ENCODE measurements at regions not wholly inside any gene's neighbourhood (a gene's known extent, or its start where the extent isn't known, plus 50 kb on each side); places are given as distances from the start of the nearest gene placed in this dataset.

DNA sequence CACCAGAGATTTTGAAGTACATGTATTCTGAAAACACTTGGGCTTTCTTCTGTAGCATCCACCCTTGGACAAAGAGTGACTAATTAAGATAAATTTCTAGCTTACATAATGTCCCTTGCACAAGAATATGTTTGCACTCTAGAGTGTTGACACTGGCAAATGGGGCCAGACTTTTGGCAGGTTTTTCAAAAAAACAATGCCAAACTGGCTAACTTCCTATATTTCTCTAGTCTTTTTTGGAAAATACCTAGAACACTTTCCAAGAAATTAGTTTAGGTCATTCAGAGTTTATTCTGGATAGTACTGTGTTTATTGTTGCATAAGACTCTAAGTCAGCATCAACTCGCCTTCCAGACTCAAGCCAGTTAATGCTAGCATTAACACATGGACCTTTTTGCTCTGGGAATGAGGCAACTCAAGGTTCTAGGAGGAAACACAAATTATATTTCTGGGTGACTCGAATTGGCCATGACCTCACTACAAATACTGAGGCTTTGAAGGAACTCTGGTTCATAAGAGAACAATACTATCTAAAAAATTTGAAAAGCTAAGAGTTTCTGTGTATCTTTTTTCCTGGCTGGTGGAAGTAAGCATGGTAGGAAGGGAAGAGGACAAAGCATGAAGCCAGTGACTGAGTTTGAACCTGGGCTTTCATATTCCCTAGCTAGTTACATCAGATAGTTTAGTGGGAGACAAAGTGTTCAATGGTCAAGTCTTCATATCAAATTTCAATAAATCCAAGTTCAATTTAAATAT lies 101.6 kb downstream of the NREP start:
- H3K36me3 ChIP-seq (replicated peaks; ENCODE audit: insufficient read depth, low read depth) = no peaks in the 10 kb centered on the region
- no peak overlapping the region for H3K4me2 ChIP-seq
- no peaks in the 10 kb centered on the region for H3K79me2 ChIP-seq
- H3K4me1 ChIP-seq (ENCODE audit: insufficient read depth) = no peaks in the 10 kb centered on the region
- 46% methylated on average over 2 of the region's 2 CpGs for WGBS (ENCODE audit: low lambda C conversion rate, missing lambda C conversion rate)
- H3K9me3 ChIP-seq (ENCODE audit: low read depth) = no peaks in the 10 kb centered on the region
- peak; percentile 13 for DNase-seq (ENCODE audit: low spot score)
- no peak overlapping the region for H3K27ac ChIP-seq
- no peaks in the 10 kb centered on the region for H3K27me3 ChIP-seq
- H3K4me3 ChIP-seq = no peak overlapping the region
- no peak overlapping the region for H2AFZ ChIP-seq
- no peaks in the 10 kb centered on the region for H3K9me2 ChIP-seq (replicated peaks; ENCODE audit: insufficient read depth)
- H4K20me1 ChIP-seq (ENCODE audit: insufficient read depth, poor library complexity, severe bottlenecking) = no peaks in the 10 kb centered on the region
- TF ChIP-seq EZH2phosphoT487 (IDR thresholded peaks at IDR 0.05; ENCODE audit: low read depth, severe bottlenecking, unreplicated experiment) (no peak), EZH2 (IDR thresholded peaks at IDR 0.05; ENCODE audit: borderline replicate concordance) (no peak)
- TF ChIP-seq, protein P1, sequence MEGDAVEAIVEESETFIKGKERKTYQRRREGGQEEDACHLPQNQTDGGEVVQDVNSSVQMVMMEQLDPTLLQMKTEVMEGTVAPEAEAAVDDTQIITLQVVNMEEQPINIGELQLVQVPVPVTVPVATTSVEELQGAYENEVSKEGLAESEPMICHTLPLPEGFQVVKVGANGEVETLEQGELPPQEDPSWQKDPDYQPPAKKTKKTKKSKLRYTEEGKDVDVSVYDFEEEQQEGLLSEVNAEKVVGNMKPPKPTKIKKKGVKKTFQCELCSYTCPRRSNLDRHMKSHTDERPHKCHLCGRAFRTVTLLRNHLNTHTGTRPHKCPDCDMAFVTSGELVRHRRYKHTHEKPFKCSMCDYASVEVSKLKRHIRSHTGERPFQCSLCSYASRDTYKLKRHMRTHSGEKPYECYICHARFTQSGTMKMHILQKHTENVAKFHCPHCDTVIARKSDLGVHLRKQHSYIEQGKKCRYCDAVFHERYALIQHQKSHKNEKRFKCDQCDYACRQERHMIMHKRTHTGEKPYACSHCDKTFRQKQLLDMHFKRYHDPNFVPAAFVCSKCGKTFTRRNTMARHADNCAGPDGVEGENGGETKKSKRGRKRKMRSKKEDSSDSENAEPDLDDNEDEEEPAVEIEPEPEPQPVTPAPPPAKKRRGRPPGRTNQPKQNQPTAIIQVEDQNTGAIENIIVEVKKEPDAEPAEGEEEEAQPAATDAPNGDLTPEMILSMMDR (IDR thresholded peaks at IDR 0.05; ENCODE audit: poor library complexity) = no peak

DNA sequence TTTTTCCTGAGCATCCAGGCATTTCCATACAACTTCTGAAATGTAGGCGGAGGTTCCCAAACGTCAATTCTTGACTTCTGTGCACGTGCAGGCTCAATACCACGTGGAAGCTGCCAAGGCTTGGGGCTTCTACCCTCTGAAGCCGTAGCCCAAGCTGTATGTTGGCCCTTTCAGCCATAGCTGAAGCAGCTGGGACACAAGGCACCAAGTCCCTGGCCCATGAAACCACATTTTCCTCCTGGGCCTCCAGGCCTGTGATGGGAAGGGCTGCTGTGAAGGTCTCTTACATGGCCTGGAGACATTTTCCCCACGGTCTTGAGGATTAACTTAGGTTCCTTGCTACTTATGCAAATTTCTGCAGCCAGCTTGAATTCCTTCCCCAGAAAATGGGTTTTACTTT lies 103.6 kb downstream of the NREP start:
- H3K27ac ChIP-seq = no peak overlapping the region
- no peaks in the 10 kb centered on the region for H3K9me3 ChIP-seq (ENCODE audit: low read depth)
- no peak overlapping the region for H3K4me2 ChIP-seq
- TF ChIP-seq, protein P1 (IDR thresholded peaks at IDR 0.05; ENCODE audit: poor library complexity) = no peak
- TF ChIP-seq EZH2 (IDR thresholded peaks at IDR 0.05; ENCODE audit: borderline replicate concordance) (no peak), EZH2phosphoT487 (IDR thresholded peaks at IDR 0.05; ENCODE audit: low read depth, severe bottlenecking, unreplicated experiment) (no peak)
- H3K4me3 ChIP-seq = no peak overlapping the region
- no peaks in the 10 kb centered on the region for H3K36me3 ChIP-seq (replicated peaks; ENCODE audit: insufficient read depth, low read depth)
- DNase-seq (ENCODE audit: low spot score) = no peak
- no peaks in the 10 kb centered on the region for H3K9me2 ChIP-seq (replicated peaks; ENCODE audit: insufficient read depth)
- no peak overlapping the region for H2AFZ ChIP-seq
- H3K79me2 ChIP-seq = no peaks in the 10 kb centered on the region
- no peaks in the 10 kb centered on the region for H4K20me1 ChIP-seq (ENCODE audit: insufficient read depth, poor library complexity, severe bottlenecking)
- no peaks in the 10 kb centered on the region for H3K27me3 ChIP-seq
- no peaks in the 10 kb centered on the region for H3K4me1 ChIP-seq (ENCODE audit: insufficient read depth)
- WGBS (ENCODE audit: low lambda C conversion rate, missing lambda C conversion rate) = 86% methylated on average over 6 of the region's 6 CpGs

DNA sequence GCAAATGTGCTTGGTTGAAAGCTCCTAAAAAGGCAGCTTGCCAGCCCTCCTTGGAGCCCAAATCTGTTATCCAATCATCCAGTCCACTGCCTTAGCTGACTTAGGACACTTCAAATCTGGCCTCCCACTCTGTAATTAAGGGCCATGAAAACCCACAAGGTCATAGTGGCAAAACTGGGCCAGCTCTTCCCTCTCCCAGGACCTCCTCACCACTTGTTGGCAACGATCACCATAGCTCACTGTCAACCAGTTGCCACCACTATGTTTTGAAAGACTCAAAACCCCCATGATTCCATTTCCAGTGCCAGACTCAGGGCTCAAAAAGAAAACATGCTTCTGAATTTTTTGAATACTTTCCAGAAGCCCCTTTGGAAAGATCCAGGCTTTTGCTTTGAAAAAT lies 107.5 kb downstream of the NREP start:
- H3K79me2 ChIP-seq = no peaks in the 10 kb centered on the region
- no peak overlapping the region for H3K4me3 ChIP-seq
- no peaks in the 10 kb centered on the region for H3K4me1 ChIP-seq (ENCODE audit: insufficient read depth)
- no peaks in the 10 kb centered on the region for H4K20me1 ChIP-seq (ENCODE audit: insufficient read depth, poor library complexity, severe bottlenecking)
- no peak overlapping the region for H2AFZ ChIP-seq
- H3K9me3 ChIP-seq (ENCODE audit: low read depth) = no peaks in the 10 kb centered on the region
- no peaks in the 10 kb centered on the region for H3K27me3 ChIP-seq
- no peaks in the 10 kb centered on the region for H3K36me3 ChIP-seq (replicated peaks; ENCODE audit: insufficient read depth, low read depth)
- H3K27ac ChIP-seq = no peak overlapping the region
- 82% methylated on average over 1 of the region's 1 CpG for WGBS (ENCODE audit: low lambda C conversion rate, missing lambda C conversion rate)
- no peak for DNase-seq (ENCODE audit: low spot score)
- no peak overlapping the region for H3K4me2 ChIP-seq
- H3K9me2 ChIP-seq (replicated peaks; ENCODE audit: insufficient read depth) = no peaks in the 10 kb centered on the region
- TF ChIP-seq EZH2 (IDR thresholded peaks at IDR 0.05; ENCODE audit: borderline replicate concordance) (no peak), EZH2phosphoT487 (IDR thresholded peaks at IDR 0.05; ENCODE audit: low read depth, severe bottlenecking, unreplicated experiment) (no peak)
- TF ChIP-seq, protein P1 (IDR thresholded peaks at IDR 0.05; ENCODE audit: poor library complexity) = no peak

Data from hepatocyte (in vitro differentiated cells).